Liver (tissue), 8 donors: ENCODE measurements at regions not wholly inside any gene's neighbourhood (a gene's known extent, or its start where the extent isn't known, plus 50 kb on each side); places are given as distances from the start of the nearest gene placed in this dataset.

Source experiments
- DNase-seq: peaks from one replicate; pipeline ENCODE4 v3.0.0-alpha.2; 2017; ENCODE audit warnings: low spot score
- H3K27ac ChIP-seq, 2 donors: one replicate each; pipeline ENCODE4 v1.7.0; 2013; ENCODE audit warnings: inconsistent platforms in 2 of 2, low read length in 2 of 2, control low read depth in 1 of 2, low read depth in 1 of 2, mild to moderate bottlenecking in 1 of 2
- H3K27me3 ChIP-seq, 4 donors: one replicate each; pipeline versions ENCODE4 v1.6.1 to v1.7.0; 2013; ENCODE audit warnings: low read length in 3 of 4, inconsistent platforms in 1 of 4, mild to moderate bottlenecking in 1 of 4, moderate library complexity in 1 of 4; ENCODE audit not compliant: control insufficient read depth in 4 of 4, insufficient read depth in 4 of 4
- H3K36me3 ChIP-seq, 4 donors: one replicate each; pipeline versions ENCODE4 v1.6.1 to v1.7.0; 2013; ENCODE audit warnings: low read length in 3 of 4, mild to moderate bottlenecking in 3 of 4, low read depth in 1 of 4, moderate library complexity in 1 of 4; ENCODE audit not compliant: control insufficient read depth in 4 of 4, insufficient read depth in 3 of 4
- H3K4me1 ChIP-seq, 4 donors: one replicate each; pipeline versions ENCODE4 v1.6.1 to v1.7.0; 2013; ENCODE audit warnings: low read length in 3 of 4, mild to moderate bottlenecking in 3 of 4, moderate library complexity in 1 of 4; ENCODE audit not compliant: control insufficient read depth in 4 of 4, insufficient read depth in 4 of 4
- H3K4me3 ChIP-seq, 3 donors: one replicate each; pipeline versions ENCODE4 v1.6.1 to v1.7.0; 2013; ENCODE audit warnings: low read length in 3 of 3, control low read depth in 1 of 3, low read depth in 1 of 3, mild to moderate bottlenecking in 1 of 3
- H3K9ac ChIP-seq, 2 donors: one replicate each; pipeline ENCODE4 v1.7.0; 2013; ENCODE audit warnings: low read length in 2 of 2, mild to moderate bottlenecking in 2 of 2, moderate library complexity in 2 of 2, control low read depth in 1 of 2, low read depth in 1 of 2
- H3K9me3 ChIP-seq, 4 donors: one replicate each; pipeline versions ENCODE4 v1.6.1 to v1.7.0; 2013; ENCODE audit warnings: low read length in 3 of 4; ENCODE audit not compliant: control insufficient read depth in 4 of 4
- EGR1 ChIP-seq, 2 donors: IDR thresholded peaks; 2 replicates each; pipeline ENCODE4 v1.6.1; 2016 to 2018; ENCODE audit warnings: antibody characterized with exemption in 2 of 2, low read depth in 2 of 2
- FOXA1 ChIP-seq: IDR thresholded peaks from 2 replicates; pipeline ENCODE4 v1.6.1; 2016; ENCODE audit warnings: antibody characterized with exemption
- FOXA2 ChIP-seq: IDR thresholded peaks from 2 replicates; pipeline ENCODE4 v1.6.1; 2016; ENCODE audit warnings: antibody characterized with exemption
- GABPA ChIP-seq, 2 donors: IDR thresholded peaks in 1 of 2; conservative IDR thresholded peaks in 1 of 2; 2 replicates each; pipeline ENCODE4 v1.6.1; 2016; ENCODE audit warnings: antibody characterized with exemption in 2 of 2, mild to moderate bottlenecking in 1 of 2, moderate library complexity in 1 of 2
- HNF4G ChIP-seq: IDR thresholded peaks from 2 replicates; pipeline ENCODE4 v1.6.1; 2016; ENCODE audit warnings: antibody characterized with exemption
- JUND ChIP-seq, 2 donors: IDR thresholded peaks; 2 replicates each; pipeline ENCODE4 v1.6.1; 2016; ENCODE audit warnings: antibody characterized with exemption in 2 of 2
- NR2F2 ChIP-seq: IDR thresholded peaks from 2 replicates; pipeline ENCODE4 v1.6.1; 2016; ENCODE audit warnings: antibody characterized with exemption
- RAD21 ChIP-seq, 2 donors: IDR thresholded peaks; 2 replicates each; pipeline ENCODE4 v1.6.1; 2016; ENCODE audit warnings: antibody characterized with exemption in 2 of 2, mild to moderate bottlenecking in 2 of 2
- RXRA ChIP-seq, 2 donors: IDR thresholded peaks; 2 replicates each; pipeline ENCODE4 v1.6.1; 2017 to 2018; ENCODE audit warnings: antibody characterized with exemption in 2 of 2, mild to moderate bottlenecking in 1 of 2
- SP1 ChIP-seq: IDR thresholded peaks from 2 replicates; pipeline ENCODE4 v1.6.1; 2018; ENCODE audit warnings: antibody characterized with exemption, mild to moderate bottlenecking
- YY1 ChIP-seq: IDR thresholded peaks from 2 replicates; pipeline ENCODE4 v1.6.1; 2016; ENCODE audit warnings: antibody characterized with exemption, mild to moderate bottlenecking
- WGBS: extraction: QIAGEN DNeasy Blood & Tissue Kit; methylation state at CpG from one replicate; pipeline ENCODE4 v1.1.7; 2013; 5-methylcytosine and 5-hydroxymethylcytosine counted together
- TF ChIP-seq, protein P1 (sequence below): fragments of 150-350 bp; IDR thresholded peaks from 2 replicates; pipeline ENCODE4 v1.5.1; 2017; ENCODE audit warnings: improper control_type of control experiment, low read depth, low read length; ENCODE audit not compliant: missing input control
- TF ChIP-seq, protein P2 (sequence below): IDR thresholded peaks from 2 replicates; pipeline ENCODE4 v1.6.1; 2016; ENCODE audit warnings: antibody characterized with exemption
- TF ChIP-seq, protein P3 (sequence below): IDR thresholded peaks from 2 replicates; pipeline ENCODE4 v1.6.1; 2016; ENCODE audit warnings: antibody characterized with exemption
- TF ChIP-seq, protein P4 (sequence below): IDR thresholded peaks from 2 replicates; pipeline ENCODE4 v1.6.1; 2016; ENCODE audit warnings: antibody characterized with exemption
- donor health status: healthy.
- donor health status: healthy.
- donor health status: healthy.
- donor health status: healthy.
- donor health status: healthy.

DNA sequence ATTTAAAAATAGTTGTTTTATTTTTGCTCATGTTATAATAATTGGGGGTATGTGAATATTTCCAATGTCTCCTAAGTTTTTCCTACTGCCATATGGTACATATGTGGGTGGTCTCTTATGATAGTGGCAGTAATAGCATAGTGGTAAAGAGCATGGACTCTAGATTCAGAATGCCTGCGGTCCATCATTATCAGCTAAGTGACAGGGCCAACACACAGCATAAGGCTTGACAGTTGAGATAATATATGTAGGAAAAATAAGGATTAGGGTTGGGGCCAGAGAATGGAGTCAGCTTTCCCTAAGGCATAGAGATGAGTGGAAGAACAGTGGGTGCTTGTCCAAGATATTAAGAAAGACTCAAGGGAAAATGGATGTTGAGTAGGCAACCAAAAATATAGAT, 2707.5 kb downstream of the PCDH7 start:
- Histone ChIP-seq H3K9ac (no peak overlapping the region), H3K27ac (no peak overlapping the region), H3K9me3 (no peaks in the 10 kb centered on the region), H3K36me3 (no peaks in the 10 kb centered on the region), H3K4me3 (no peak overlapping the region), H3K27me3 (no peaks in the 10 kb centered on the region), H3K4me1 (no peaks in the 10 kb centered on the region)
- 74% methylated on average over 1 of the region's 1 CpG for WGBS
- DNase-seq = no peak
- TF ChIP-seq YY1 (no peak), RXRA (IDR thresholded peaks at IDR 0.05) (no peak), HNF4G (no peak), JUND (IDR thresholded peaks at IDR 0.05) (no peak)
- TF ChIP-seq, protein P1, sequence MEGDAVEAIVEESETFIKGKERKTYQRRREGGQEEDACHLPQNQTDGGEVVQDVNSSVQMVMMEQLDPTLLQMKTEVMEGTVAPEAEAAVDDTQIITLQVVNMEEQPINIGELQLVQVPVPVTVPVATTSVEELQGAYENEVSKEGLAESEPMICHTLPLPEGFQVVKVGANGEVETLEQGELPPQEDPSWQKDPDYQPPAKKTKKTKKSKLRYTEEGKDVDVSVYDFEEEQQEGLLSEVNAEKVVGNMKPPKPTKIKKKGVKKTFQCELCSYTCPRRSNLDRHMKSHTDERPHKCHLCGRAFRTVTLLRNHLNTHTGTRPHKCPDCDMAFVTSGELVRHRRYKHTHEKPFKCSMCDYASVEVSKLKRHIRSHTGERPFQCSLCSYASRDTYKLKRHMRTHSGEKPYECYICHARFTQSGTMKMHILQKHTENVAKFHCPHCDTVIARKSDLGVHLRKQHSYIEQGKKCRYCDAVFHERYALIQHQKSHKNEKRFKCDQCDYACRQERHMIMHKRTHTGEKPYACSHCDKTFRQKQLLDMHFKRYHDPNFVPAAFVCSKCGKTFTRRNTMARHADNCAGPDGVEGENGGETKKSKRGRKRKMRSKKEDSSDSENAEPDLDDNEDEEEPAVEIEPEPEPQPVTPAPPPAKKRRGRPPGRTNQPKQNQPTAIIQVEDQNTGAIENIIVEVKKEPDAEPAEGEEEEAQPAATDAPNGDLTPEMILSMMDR = no peak
- TF ChIP-seq, protein P2, sequence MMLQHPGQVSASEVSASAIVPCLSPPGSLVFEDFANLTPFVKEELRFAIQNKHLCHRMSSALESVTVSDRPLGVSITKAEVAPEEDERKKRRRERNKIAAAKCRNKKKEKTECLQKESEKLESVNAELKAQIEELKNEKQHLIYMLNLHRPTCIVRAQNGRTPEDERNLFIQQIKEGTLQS = no peak

DNA sequence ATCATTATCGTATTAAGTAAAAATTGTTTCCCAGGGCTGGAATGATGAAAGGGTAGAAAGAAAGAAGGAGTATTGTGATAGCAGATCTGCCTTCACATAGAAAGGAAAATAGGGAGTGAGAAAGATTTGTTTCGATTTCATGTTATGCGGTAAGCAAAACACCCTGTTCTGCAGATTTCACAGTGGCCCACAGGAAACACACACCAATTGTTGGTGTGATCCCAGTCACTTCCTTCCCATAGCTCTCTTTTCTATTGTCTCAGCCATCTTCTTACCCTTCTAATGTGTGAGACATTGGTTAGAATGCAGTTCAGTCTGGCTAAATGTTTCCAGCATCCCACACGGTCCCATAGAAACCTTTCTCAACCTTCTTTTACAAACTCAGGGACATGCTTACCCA, 2709.8 kb downstream of the PCDH7 start:
- WGBS = 86% methylated on average over 4 of the region's 4 CpGs

More for the DNA sequence above, 2709.8 kb downstream of the PCDH7 start:
- TF ChIP-seq SP1 (no peak), HNF4G (no peak), RAD21 (IDR thresholded peaks at IDR 0.05) (no peak), JUND (IDR thresholded peaks at IDR 0.05) (no peak), GABPA (IDR thresholded peaks at IDR 0.05 in 1 of 2, conservative IDR thresholded peaks at IDR 0.05 in 1 of 2) (no peak), EGR1 (IDR thresholded peaks at IDR 0.05; ENCODE audit: low read depth in 2 of 2) (no peak), FOXA2 (no peak), RXRA (IDR thresholded peaks at IDR 0.05) (no peak), NR2F2 (no peak), YY1 (no peak), FOXA1 (no peak)
- TF ChIP-seq, protein P1 = no peak
- TF ChIP-seq, protein P3, sequence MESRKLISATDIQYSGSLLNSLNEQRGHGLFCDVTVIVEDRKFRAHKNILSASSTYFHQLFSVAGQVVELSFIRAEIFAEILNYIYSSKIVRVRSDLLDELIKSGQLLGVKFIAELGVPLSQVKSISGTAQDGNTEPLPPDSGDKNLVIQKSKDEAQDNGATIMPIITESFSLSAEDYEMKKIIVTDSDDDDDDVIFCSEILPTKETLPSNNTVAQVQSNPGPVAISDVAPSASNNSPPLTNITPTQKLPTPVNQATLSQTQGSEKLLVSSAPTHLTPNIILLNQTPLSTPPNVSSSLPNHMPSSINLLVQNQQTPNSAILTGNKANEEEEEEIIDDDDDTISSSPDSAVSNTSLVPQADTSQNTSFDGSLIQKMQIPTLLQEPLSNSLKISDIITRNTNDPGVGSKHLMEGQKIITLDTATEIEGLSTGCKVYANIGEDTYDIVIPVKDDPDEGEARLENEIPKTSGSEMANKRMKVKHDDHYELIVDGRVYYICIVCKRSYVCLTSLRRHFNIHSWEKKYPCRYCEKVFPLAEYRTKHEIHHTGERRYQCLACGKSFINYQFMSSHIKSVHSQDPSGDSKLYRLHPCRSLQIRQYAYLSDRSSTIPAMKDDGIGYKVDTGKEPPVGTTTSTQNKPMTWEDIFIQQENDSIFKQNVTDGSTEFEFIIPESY = no peak
- TF ChIP-seq, protein P4, sequence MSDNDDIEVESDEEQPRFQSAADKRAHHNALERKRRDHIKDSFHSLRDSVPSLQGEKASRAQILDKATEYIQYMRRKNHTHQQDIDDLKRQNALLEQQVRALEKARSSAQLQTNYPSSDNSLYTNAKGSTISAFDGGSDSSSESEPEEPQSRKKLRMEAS = no peak
- TF ChIP-seq, protein P2 = no peak
- no peak for DNase-seq
- no peaks in the 10 kb centered on the region for H3K9me3 ChIP-seq
- H3K4me1 ChIP-seq = no peaks in the 10 kb centered on the region
- no peaks in the 10 kb centered on the region for H3K27me3 ChIP-seq
- no peak overlapping the region for H3K9ac ChIP-seq
- no peak overlapping the region for H3K27ac ChIP-seq
- no peaks in the 10 kb centered on the region for H3K36me3 ChIP-seq
- H3K4me3 ChIP-seq = no peak overlapping the region
